ENCODE measurements at regions not wholly inside any gene's neighbourhood (a gene's known extent, or its start where the extent isn't known, plus 50 kb on each side); places are given as distances from the start of the nearest gene placed in this dataset.

- DNase-seq: no peak
Measured at GRCh38 chr12:88371416-88372183, 208.7 kb downstream of the KITLG start.

GRCh38 chr12:88375306-88376305 lies 204.7 kb downstream of the KITLG start:
- DNase-seq: no peak

GRCh38 chr12:88377973-88378372 lies 202.3 kb downstream of the KITLG start:
- DNase-seq: no peak

GRCh38 chr12:88381466-88381865 lies 198.8 kb downstream of the KITLG start:
- DNase-seq: no peak

- DNase-seq: no peak
Measured at GRCh38 chr12:88383405-88383804, 196.9 kb downstream of the KITLG start.

GRCh38 chr12:88388566-88389540 lies 191.4 kb downstream of the KITLG start:
- DNase-seq: peak; percentile 5

GRCh38 chr12:88390811-88391210 lies 189.5 kb downstream of the KITLG start:
- DNase-seq: no peak

GRCh38 chr12:88391556-88391955 lies 188.7 kb downstream of the KITLG start:
- DNase-seq: no peak

GRCh38 chr12:88393017-88393767 lies 187.1 kb downstream of the KITLG start:
- DNase-seq: no peak

- DNase-seq: no peak
Measured at GRCh38 chr12:88398031-88398430, 182.2 kb downstream of the KITLG start.

GRCh38 chr12:88399811-88400210 lies 180.5 kb downstream of the KITLG start:
- DNase-seq: no peak

- no peak for DNase-seq
Measured at GRCh38 chr12:88400302-88400701, 180.0 kb downstream of the KITLG start.

- DNase-seq: no peak
Measured at GRCh38 chr12:88401155-88401554, 179.1 kb downstream of the KITLG start.

- DNase-seq: no peak
Measured at GRCh38 chr12:88406905-88407304, 173.4 kb downstream of the KITLG start.

- DNase-seq: no peak
Measured at GRCh38 chr12:88408823-88409222, 171.4 kb downstream of the KITLG start.

- no peak for DNase-seq
Measured at GRCh38 chr12:88409257-88409656, 171.0 kb downstream of the KITLG start.

- no peak for DNase-seq
Measured at GRCh38 chr12:88411689-88412088, 168.6 kb downstream of the KITLG start.

GRCh38 chr12:88413646-88414045 lies 166.6 kb downstream of the KITLG start:
- DNase-seq: no peak

- DNase-seq: no peak
Measured at GRCh38 chr12:88416155-88416554, 164.1 kb downstream of the KITLG start.

GRCh38 chr12:88416786-88417185 lies 163.5 kb downstream of the KITLG start:
- DNase-seq: no peak

GRCh38 chr12:88417531-88417930 lies 162.7 kb downstream of the KITLG start:
- DNase-seq: no peak
